Right atrium auricular region (tissue), 2 donors: ENCODE measurements at regions not wholly inside any gene's neighbourhood (a gene's known extent, or its start where the extent isn't known, plus 50 kb on each side); places are given as distances from the start of the nearest gene placed in this dataset.

Experiments
- DNase-seq: peaks from one replicate; pipeline ENCODE4 v3.0.0-alpha.2; 2019; ENCODE audit warnings: low spot score
- H3K27ac ChIP-seq, 2 donors: fragments of 200-600 bp; sonication (generic); 1 replicate in 1 of 2; 2 replicates in 1 of 2; pipeline ENCODE4 v1.5.1; 2016 to 2019
- H3K27me3 ChIP-seq, 2 donors: fragments of 200-600 bp; sonication (generic); one replicate each; pipeline versions ENCODE4 v1.5.1 to v1.6.0; 2017 to 2019
- H3K36me3 ChIP-seq: fragments of 200-600 bp; sonication (generic); one replicate; pipeline ENCODE4 v1.5.1; 2016
- H3K4me1 ChIP-seq, 2 donors: fragments of 200-600 bp; sonication (generic); one replicate each; pipeline versions ENCODE4 v1.5.1 to v1.6.0; 2017 to 2019
- H3K4me3 ChIP-seq, 2 donors: fragments of 200-600 bp; sonication (generic); 1 replicate in 1 of 2; 2 replicates in 1 of 2; pipeline ENCODE4 v1.5.1; 2017 to 2019; ENCODE audit warnings: mild to moderate bottlenecking in 1 of 2, moderate library complexity in 1 of 2
- H3K9me3 ChIP-seq, 2 donors: fragments of 200-600 bp; sonication (generic); one replicate each; pipeline ENCODE4 v1.5.1; 2019
- CTCF ChIP-seq, 2 donors: fragments of 200-600 bp; sonication (generic); IDR thresholded peaks; one replicate each; pipeline ENCODE4 v1.5.1; 2019; ENCODE audit warnings: antibody characterized with exemption in 2 of 2

- no peaks in the 10 kb centered on the region for H3K4me1 ChIP-seq
- TF ChIP-seq CTCF (IDR thresholded peaks at IDR 0.05), result no peak
- DNase-seq, result no peak
- H3K36me3 ChIP-seq, result no peaks in the 10 kb centered on the region
- no peaks in the 10 kb centered on the region for H3K9me3 ChIP-seq
- H3K4me3 ChIP-seq, result no peak overlapping the region
- H3K27ac ChIP-seq, result no peak overlapping the region
- H3K27me3 ChIP-seq, result no peaks in the 10 kb centered on the region
Observed at GRCh38 chr7:115137816-115138215, 215.9 kb downstream of the MDFIC start.

- no peak for TF ChIP-seq CTCF (IDR thresholded peaks at IDR 0.05)
- Histone ChIP-seq H3K36me3 (no peaks in the 10 kb centered on the region), H3K4me1 (no peaks in the 10 kb centered on the region), H3K9me3 (no peaks in the 10 kb centered on the region), H3K4me3 (no peak overlapping the region), H3K27me3 (no peaks in the 10 kb centered on the region), H3K27ac (no peak overlapping the region)
- DNase-seq, result no peak
Observed at GRCh38 chr7:115136796-115137443, 215.0 kb downstream of the MDFIC start.

- Histone ChIP-seq H3K36me3 (no peaks in the 10 kb centered on the region), H3K4me1 (no peaks in the 10 kb centered on the region), H3K9me3 (no peaks in the 10 kb centered on the region), H3K4me3 (no peak overlapping the region), H3K27ac (no peak overlapping the region), H3K27me3 (no peaks in the 10 kb centered on the region)
- no peak for DNase-seq
- no peak for TF ChIP-seq CTCF (IDR thresholded peaks at IDR 0.05)
Observed at GRCh38 chr7:115135769-115136410, 214.0 kb downstream of the MDFIC start.

GRCh38 chr7:115135146-115135545 is 213.3 kb downstream of the MDFIC start:
- no peak overlapping the region for H3K27ac ChIP-seq
- no peak overlapping the region for H3K4me3 ChIP-seq
- H3K27me3 ChIP-seq, result no peaks in the 10 kb centered on the region
- H3K36me3 ChIP-seq, result no peaks in the 10 kb centered on the region
- H3K9me3 ChIP-seq, result no peaks in the 10 kb centered on the region
- no peak for DNase-seq
- no peaks in the 10 kb centered on the region for H3K4me1 ChIP-seq
- TF ChIP-seq CTCF (IDR thresholded peaks at IDR 0.05), result no peak

GRCh38 chr7:115133248-115133647 is 211.4 kb downstream of the MDFIC start:
- Histone ChIP-seq H3K36me3 (no peaks in the 10 kb centered on the region), H3K9me3 (no peaks in the 10 kb centered on the region), H3K27me3 (no peaks in the 10 kb centered on the region), H3K27ac (no peak overlapping the region), H3K4me3 (no peak overlapping the region), H3K4me1 (no peaks in the 10 kb centered on the region)
- DNase-seq, result no peak
- TF ChIP-seq CTCF (IDR thresholded peaks at IDR 0.05), result no peak

- no peaks in the 10 kb centered on the region for H3K4me1 ChIP-seq
- DNase-seq, result no peak
- H3K27me3 ChIP-seq, result no peaks in the 10 kb centered on the region
- no peaks in the 10 kb centered on the region for H3K36me3 ChIP-seq
- H3K27ac ChIP-seq, result no peak overlapping the region
- no peaks in the 10 kb centered on the region for H3K9me3 ChIP-seq
- no peak overlapping the region for H3K4me3 ChIP-seq
- no peak for TF ChIP-seq CTCF (IDR thresholded peaks at IDR 0.05)
Observed at GRCh38 chr7:115132096-115132495, 210.2 kb downstream of the MDFIC start.
